ENCODE measurements at regions not wholly inside any gene's neighbourhood (a gene's known extent, or its start where the extent isn't known, plus 50 kb on each side); places are given as distances from the start of the nearest gene placed in this dataset.
"Not testable (repeated sequence)": the region's sequence is repeated elsewhere in the genome, so short reads cannot be mapped to it uniquely, and the experiment has no call there.

- Histone ChIP-seq H3K4me3 (no peak overlapping the region), H3K27ac (no peak overlapping the region)
Measured at GRCh38 chr3:157865352-157866000, 240.7 kb downstream of the SHOX2 start.

- Histone ChIP-seq H3K4me3 (no peak overlapping the region), H3K27ac (no peak overlapping the region)
Measured at GRCh38 chr3:157861076-157861765, 245.0 kb downstream of the SHOX2 start.

DNA sequence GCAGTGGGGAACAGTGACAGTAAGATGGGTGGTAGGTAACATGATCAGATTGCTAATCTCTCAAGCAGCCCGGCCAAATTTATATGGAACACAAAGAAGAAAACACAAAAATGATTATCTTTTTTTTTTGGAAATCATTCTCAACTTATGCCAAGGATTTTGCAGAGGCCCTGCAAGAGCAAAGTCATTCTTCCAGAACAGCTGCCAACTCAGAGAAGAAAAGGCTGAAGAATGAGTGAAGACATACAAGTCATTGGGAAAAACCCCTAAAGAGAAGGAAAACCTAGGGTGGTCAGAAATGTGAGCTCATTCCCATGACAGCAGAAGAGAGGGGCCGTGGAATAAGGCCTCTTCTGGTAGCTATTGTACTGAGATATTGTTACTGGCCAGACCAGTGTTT, 246.7 kb downstream of the SHOX2 start:
- Histone ChIP-seq H3K4me3 (no peak overlapping the region), H3K27ac (no peak overlapping the region)

DNA sequence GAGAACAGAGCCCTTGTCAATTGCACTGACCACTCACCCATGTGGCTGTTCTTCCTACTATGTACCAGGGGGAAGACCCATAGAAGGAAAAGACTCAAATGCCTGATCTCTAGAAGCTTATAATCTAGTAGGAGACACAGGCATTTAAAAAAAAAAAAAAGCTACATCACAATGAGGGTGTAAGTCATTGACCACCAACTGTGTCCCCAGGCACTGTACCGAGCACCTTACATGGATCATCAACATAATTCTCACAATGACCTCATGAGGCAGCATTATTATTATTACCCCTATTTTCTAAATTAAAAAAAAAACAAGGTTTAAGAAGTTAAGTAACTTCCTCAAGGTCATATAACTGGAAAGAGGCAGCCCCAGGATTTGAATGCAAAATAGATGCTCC, 247.4 kb downstream of the SHOX2 start:
- H3K4me3 ChIP-seq: no peak overlapping the region
- H3K27ac ChIP-seq: no peak overlapping the region

DNA sequence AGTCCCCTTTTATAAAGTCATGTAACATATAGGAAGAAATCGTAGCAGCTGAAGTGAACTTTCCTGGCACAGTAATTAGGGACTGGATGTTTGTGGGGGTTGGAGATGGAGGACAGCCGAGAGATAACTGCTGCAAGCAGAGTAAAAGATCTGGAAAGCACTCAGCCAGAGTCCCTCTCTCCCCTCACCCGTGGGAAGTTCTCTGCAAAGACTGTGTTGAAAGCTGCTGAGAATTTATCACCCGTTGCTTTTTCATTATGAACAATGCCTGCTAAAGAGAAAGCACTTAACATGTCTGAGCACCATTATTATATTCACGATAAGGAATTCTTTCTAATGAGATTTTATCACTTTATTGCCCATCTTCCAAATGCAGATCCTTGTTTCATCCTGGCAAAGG, 248.8 kb downstream of the SHOX2 start:
- Histone ChIP-seq H3K27ac (no peak overlapping the region), H3K4me3 (no peak overlapping the region)

GRCh38 chr3:157856078-157856939, 249.9 kb downstream of the SHOX2 start:
- no peak overlapping the region for H3K4me3 ChIP-seq
- no peak overlapping the region for H3K27ac ChIP-seq

GRCh38 chr3:157845839-157846238, 260.4 kb downstream of the SHOX2 start:
- H3K27ac ChIP-seq, H3K4me3 ChIP-seq: not testable (repeated sequence)

GRCh38 chr3:157844800-157845565, 261.2 kb downstream of the SHOX2 start:
- peak overlapping the region in 1 of 21 experiments; percentile 21 for H3K27ac ChIP-seq
- H3K4me3 ChIP-seq: no peak overlapping the region

- H3K4me3 ChIP-seq: no peak overlapping the region
- H3K27ac ChIP-seq: no peak overlapping the region
Measured at GRCh38 chr3:157844216-157844615, 262.0 kb downstream of the SHOX2 start.

- Histone ChIP-seq H3K27ac (no peak overlapping the region), H3K4me3 (no peak overlapping the region)
Measured at GRCh38 chr3:157841029-157841428, 265.2 kb downstream of the SHOX2 start.

DNA sequence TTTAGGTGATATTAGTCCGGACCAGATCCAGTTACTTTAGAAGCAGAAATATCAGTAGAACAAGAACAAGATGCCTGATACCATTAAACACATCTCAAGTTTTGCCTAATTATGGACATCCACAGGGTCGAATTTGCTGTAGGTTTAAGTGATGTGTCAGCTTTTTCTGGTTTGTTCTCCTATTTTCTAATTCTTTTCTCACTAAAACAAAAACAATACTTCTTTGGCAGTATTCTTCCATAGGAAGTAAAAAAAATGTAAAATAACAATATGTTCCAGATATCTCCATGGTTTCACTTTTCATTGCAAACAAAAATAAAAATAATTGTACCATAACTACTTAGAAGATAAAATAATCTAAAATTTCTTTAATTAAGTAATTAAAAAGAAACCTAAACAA, 265.7 kb downstream of the SHOX2 start:
- Histone ChIP-seq H3K27ac (no peak overlapping the region), H3K4me3 (no peak overlapping the region)

DNA sequence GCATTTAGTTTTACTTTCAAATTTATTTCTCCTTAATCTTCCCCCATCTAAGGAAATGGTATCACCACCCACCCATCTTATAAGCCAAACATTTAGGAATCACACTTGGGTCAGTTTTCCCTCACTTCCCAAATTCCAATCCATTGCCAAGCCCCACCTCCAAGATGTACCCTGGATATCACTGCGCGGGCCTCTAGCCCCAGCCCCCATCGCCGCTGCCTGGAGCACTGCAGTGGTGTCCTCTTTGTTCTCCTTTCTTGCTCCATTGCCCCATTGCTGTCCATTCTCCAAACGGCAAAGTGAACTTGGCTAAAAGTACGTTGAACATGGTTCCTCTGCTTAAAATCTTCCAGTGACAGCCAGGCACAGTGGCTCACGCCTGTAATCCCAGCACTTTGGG, 267.8 kb downstream of the SHOX2 start:
- Histone ChIP-seq H3K4me3 (no peak overlapping the region), H3K27ac (no peak overlapping the region)

GRCh38 chr3:157837336-157837735, 268.9 kb downstream of the SHOX2 start:
- Histone ChIP-seq H3K4me3 (no peak overlapping the region), H3K27ac (no peak overlapping the region)

- H3K27ac ChIP-seq: no peak overlapping the region
- H3K4me3 ChIP-seq: no peak overlapping the region
Measured at GRCh38 chr3:157836022-157836421, 270.2 kb downstream of the SHOX2 start.

DNA sequence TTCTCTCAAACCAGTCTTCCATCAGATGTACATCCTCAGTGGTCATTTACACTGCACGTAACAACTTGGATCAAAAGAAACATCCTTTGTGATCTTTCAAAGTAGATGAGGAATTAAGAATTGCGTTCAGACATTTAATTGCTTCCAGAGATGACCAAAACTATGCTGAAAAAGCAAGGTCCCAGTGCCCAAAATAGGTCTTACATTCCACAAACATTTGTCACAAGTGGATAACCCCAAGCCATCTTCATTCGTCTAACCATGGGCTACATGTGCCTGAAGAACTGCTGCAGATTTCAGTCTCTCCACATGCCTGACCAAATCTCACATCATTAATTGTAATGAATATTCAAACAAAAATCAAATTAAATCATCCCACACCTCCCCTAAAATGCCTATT, 273.6 kb downstream of the SHOX2 start:
- H3K4me3 ChIP-seq: no peak overlapping the region

DNA sequence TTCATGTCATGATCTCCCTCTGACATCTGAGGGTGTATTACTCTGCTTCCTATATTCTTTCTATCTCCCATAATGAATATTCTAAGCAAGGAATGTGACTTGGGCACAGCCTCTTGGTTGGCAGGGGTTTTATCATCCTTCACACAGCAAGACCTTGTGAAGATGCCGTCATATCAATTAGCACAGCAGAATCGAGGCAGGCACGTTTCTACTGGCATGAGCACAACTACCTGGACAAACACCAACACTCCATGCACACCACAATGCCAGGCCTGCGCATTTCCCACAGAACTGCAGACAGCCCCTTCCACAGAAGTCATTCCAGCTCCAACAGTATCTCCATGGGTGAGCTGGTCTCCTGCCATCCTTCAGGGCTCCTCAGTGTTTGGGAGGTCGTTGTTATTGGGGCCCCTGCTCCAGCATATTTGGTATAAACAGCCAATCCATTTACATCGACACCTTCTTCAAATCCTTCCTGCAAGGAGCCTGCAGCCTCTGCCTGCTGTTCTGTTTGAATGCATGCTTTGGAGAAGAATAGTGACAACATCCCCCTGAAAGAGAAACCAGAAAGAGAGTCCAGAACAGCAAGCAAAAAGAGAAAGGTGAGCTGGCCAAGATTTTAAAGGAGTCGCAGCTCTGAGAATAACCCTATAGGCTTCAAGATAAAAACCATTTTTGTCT, 275.5 kb downstream of the SHOX2 start:
- peak overlapping the region in 1 of 21 experiments; percentile 32 for H3K27ac ChIP-seq
- no peak overlapping the region for H3K4me3 ChIP-seq

More for the DNA sequence above, 273.6 kb downstream of the SHOX2 start:
- H3K27ac ChIP-seq: peak overlapping the region in 1 of 21 experiments; percentile 32

DNA sequence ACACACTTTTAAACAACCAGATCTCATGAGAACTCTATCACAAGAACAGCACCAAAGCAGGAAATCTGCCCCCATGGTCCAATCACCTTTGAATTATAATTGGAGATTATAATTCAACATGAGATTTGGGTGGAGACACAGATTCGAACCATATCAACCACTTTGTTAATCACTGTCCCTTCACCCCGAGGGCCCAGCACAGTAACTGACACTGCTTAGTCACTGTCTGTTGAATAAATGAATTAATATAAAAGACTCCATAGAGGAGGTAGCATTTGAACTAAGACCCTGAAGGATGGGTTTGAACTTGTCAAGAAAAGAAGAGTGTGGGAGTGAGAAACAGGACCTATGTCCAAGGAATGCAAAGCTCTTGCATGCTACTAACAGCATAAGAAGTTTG, 276.4 kb downstream of the SHOX2 start:
- Histone ChIP-seq H3K27ac (peak overlapping the region in 1 of 21 experiments; percentile 32), H3K4me3 (no peak overlapping the region)

DNA sequence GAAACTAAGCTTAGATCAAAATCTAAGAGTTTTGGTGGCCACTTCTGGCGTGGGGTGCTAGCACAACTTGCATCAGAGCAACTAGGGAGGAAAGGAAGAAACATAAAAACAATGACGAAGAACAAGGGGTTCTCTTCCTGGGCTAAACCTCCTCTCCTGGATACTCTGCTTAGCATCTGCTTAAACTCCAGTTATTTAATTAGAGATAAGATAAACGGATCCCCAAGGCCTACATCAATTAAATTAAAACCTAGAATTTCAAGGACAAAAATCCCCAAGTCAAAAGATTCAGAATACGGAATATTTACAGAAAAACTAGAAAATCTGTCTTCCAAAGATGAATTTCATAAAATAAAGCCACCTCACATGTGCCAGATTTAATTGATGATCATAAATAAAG, 281.9 kb downstream of the SHOX2 start:
- no peak overlapping the region for H3K4me3 ChIP-seq
- no peak overlapping the region for H3K27ac ChIP-seq

DNA sequence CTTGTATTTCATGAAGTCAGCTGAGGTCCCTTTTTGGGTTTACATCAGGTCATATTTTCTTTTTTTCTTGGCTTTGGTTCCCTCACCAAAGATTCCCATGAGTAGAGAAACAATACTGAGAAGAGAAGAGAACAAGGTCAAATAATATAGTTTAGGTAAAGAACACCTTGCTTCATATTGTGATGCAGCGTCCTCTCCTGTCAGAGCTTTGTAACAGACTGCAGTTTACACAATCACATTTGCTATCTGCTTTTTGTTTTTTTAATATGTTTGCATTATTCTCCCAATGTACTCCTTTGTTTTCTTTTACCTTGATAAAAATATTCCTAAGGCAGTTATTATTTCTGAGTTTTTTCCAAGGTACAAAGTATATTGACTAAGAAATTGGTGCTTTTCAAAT, 283.2 kb downstream of the SHOX2 start:
- no peak overlapping the region for H3K4me3 ChIP-seq
- H3K27ac ChIP-seq: no peak overlapping the region

DNA sequence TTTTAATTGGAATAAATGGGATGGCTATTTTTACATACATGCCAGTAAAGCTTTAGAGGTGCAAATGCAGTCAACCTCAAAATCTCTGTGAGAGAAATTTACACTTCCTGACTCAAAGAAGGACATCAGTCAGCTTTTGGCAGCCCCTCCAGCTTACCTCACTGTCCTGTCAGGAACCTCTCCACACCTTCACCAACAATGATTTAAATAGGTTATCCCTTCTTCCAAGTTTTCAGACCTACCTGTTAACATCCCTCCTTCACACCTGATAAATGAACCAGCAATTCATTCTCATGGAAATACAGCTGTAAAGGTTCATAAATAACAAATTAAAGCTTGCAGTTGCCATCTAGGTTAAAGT, 286.1 kb downstream of the SHOX2 start:
- H3K27ac ChIP-seq: no peak overlapping the region
- no peak overlapping the region for H3K4me3 ChIP-seq
